ENCODE measurements at regions not wholly inside any gene's neighbourhood (a gene's known extent, or its start where the extent isn't known, plus 50 kb on each side); places are given as distances from the start of the nearest gene placed in this dataset.
"Not testable (repeated sequence)": the region's sequence is repeated elsewhere in the genome, so short reads cannot be mapped to it uniquely, and the experiment has no call there.

DNA sequence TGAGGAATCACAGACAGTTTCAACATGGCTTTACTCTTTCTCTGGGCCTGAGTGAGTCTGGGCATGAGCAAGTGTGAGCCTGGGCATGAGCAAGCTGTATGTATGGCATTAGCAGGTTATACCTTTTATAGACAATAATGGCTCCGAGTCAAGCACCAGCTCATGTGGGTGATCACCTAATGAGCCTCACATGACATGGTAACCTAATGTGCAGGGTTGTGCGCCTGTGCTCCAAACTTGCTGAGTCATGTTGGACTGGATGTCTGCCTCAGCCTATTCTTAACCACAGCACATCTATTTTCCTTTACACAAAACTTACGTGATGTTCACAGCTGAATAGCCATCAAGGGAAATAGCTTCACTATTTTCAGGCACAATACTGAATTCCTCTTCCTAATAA lies 236.2 kb upstream of the NRIP1 start:
- Mint-ChIP-seq H3K4me1 (ENCODE audit: low read depth) (peaks cover 2% of the 10 kb centered on the region), H3K36me3 (ENCODE audit: low read depth) (no peaks in the 10 kb centered on the region), H3K27ac (no peak overlapping the region), H3K9me3 (peaks cover 9% of the 10 kb centered on the region), H3K4me3 (no peak overlapping the region), H3K27me3 (peaks cover 10% of the 10 kb centered on the region)

DNA sequence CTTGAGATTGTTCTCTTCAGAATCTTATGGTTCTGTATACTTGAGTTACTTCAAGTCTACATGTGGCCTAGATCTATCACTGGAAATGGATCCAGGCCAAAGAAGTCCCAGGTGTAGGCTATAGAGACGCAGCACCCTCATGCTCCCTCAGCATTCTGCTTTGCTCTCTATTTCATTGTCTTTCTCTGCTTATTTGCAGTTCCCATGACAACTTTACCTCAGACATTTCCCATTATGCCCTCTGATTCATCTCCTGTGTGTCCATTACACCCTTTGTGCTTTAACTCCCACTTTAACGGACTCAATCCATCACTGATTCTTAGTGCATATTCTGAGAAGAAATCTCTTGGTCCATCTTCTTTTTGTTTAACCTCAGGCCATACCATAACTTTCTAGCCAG lies 236.9 kb upstream of the NRIP1 start:
- Mint-ChIP-seq H3K36me3 (ENCODE audit: low read depth) (no peaks in the 10 kb centered on the region), H3K27ac (no peak overlapping the region), H3K9me3 (peaks cover 9% of the 10 kb centered on the region), H3K27me3 (peaks cover 10% of the 10 kb centered on the region), H3K4me1 (ENCODE audit: low read depth) (peaks cover 2% of the 10 kb centered on the region), H3K4me3 (no peak overlapping the region)

DNA sequence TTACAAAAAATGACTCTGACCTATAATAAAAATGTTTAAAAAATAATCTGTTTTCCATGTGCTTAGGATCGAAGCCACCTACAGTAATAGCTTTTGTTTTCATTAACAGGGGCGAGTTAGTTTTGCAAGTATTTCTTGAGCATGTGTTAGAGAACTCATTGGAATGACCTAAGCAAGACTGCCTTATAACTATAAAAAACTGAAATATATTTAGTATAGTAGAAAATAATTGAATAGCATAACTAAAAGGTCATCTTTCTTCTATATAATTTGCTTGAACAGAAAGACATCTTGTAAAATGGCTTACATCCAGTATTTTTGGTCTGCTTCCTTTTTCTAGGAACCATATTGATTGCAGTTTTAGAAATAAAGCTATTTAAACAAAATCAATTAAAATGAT lies 241.5 kb upstream of the NRIP1 start:
- Mint-ChIP-seq H3K4me1 (ENCODE audit: low read depth) (no peaks in the 10 kb centered on the region), H3K9me3 (peaks cover 8% of the 10 kb centered on the region), H3K36me3 (ENCODE audit: low read depth) (no peaks in the 10 kb centered on the region), H3K4me3 (no peak overlapping the region), H3K27ac (no peak overlapping the region), H3K27me3 (peaks cover 10% of the 10 kb centered on the region)

DNA sequence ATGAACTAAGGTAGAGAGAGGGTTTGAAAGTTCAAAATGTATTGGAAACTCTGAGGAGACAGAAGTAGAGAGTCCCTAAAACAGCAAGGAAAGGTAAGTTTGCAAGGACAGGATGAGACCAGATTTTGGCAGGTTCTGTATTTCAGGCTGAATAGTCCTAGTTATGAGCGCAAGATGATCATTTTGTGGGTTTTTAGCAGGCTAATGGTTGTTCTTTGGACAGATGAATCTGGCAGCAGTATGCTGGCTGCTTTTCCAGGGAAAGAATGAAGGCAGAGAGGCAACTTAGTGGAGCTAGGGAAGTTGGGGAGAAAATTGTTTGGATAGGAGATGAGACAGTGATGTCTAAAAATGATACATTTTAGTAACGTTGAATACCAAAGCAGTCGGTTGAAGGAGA lies 243.5 kb upstream of the NRIP1 start:
- H3K27me3 Mint-ChIP-seq: peaks cover 6% of the 10 kb centered on the region
- H3K27ac Mint-ChIP-seq: no peak overlapping the region
- no peaks in the 10 kb centered on the region for H3K36me3 Mint-ChIP-seq (ENCODE audit: low read depth)
- H3K4me1 Mint-ChIP-seq (ENCODE audit: low read depth): no peaks in the 10 kb centered on the region
- H3K9me3 Mint-ChIP-seq: no peaks in the 10 kb centered on the region
- H3K4me3 Mint-ChIP-seq: no peak overlapping the region

DNA sequence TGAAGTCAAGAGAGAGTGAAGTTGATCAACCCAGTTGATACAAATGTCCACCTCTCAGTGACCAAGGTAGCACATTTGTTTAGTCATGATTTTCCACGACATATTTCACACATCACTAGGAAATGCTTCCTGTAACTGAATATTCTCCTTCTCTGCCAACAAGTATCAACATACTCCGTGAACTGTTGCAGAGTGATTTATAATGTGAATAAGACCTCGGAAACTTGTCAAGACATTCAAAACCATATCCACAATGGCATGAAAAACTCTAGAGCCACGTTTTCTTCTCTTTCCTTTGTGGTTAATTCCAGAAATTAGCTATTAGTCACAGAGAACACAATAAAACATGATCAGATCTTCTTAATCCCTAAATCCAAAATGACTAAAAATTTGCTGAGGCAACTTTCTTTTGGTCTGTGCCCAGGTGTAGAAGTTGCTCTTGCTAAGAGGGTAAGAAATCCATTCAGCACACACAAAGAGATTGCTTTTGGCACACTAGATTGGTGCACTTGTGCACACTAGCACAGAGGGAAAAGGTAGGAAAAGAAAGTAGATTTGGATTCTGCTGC lies 244.3 kb upstream of the NRIP1 start:
- H3K36me3 Mint-ChIP-seq (ENCODE audit: low read depth): no peaks in the 10 kb centered on the region

DNA sequence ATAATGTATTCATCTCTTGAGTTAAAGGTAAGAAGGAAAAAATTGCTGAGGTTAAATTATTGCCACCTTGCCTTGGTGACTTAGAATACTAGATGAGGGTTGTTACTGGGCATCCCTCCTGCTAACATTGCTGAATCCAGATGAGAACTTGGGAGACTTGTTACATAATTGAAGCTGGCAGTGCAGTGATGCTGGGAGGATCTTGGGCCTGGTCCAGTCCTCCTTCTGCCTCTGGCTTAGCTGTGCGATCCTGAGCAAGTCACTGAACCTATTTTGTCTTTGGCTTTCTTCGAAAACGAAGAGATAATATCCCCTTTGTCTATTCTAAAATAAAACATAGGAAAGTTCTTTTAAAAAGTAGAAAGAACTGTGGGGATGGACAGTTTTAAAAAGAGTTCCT lies 244.9 kb upstream of the NRIP1 start:
- Mint-ChIP-seq H3K9me3 (no peaks in the 10 kb centered on the region), H3K36me3 (ENCODE audit: low read depth) (no peaks in the 10 kb centered on the region), H3K27me3 (peaks cover 6% of the 10 kb centered on the region), H3K27ac (no peak overlapping the region), H3K4me1 (ENCODE audit: low read depth) (no peaks in the 10 kb centered on the region), H3K4me3 (no peak overlapping the region)

More for the DNA sequence above, 244.3 kb upstream of the NRIP1 start:
- Mint-ChIP-seq H3K4me1 (ENCODE audit: low read depth) (no peaks in the 10 kb centered on the region), H3K9me3 (no peaks in the 10 kb centered on the region), H3K27ac (no peak overlapping the region), H3K27me3 (peaks cover 6% of the 10 kb centered on the region), H3K4me3 (no peak overlapping the region)

DNA sequence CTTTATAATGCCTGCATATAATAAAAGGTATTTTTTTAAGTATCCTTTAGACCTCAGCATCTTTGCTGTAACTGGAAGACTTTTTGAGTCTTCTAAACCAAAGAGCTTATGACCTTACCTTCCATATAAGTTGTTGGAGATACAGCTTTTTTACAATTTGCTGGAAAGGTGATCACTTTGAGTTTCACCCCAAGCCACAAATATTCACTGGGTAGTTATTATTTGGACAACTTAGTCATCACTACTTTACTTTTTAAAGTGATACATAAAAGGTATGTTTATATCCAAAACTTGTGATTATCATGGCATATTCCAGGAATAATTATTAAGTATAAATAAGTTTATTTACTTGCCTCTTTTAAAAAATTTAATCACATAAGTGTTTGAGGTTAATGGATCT lies 246.7 kb upstream of the NRIP1 start:
- H3K36me3 Mint-ChIP-seq (ENCODE audit: low read depth): no peaks in the 10 kb centered on the region
- H3K4me3 Mint-ChIP-seq: no peak overlapping the region
- no peaks in the 10 kb centered on the region for H3K27me3 Mint-ChIP-seq
- H3K4me1 Mint-ChIP-seq (ENCODE audit: low read depth): no peaks in the 10 kb centered on the region
- H3K9me3 Mint-ChIP-seq: no peaks in the 10 kb centered on the region
- H3K27ac Mint-ChIP-seq: no peak overlapping the region

DNA sequence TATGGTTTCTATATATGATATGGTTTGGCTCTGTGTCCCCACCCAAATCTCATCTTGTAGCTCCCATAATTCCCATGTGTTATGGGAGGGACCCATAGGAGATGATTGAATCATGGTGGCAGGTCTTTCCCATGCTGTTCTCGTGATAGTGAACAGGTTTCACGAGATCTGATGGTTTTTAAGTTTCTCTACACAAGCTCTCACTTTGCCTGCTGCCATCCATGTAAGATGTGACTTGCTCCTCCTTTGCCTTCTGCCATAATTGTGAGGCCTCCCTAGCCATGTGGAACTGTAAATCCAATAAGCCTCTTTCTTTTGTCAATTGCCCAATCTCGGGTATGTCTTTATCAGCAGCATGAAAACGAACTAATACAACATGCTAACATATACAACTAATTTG lies 252.2 kb upstream of the NRIP1 start:
- H3K4me3 Mint-ChIP-seq; H3K27ac Mint-ChIP-seq; H3K9me3 Mint-ChIP-seq; H3K4me1 Mint-ChIP-seq (ENCODE audit: low read depth); H3K36me3 Mint-ChIP-seq (ENCODE audit: low read depth); H3K27me3 Mint-ChIP-seq: not testable (repeated sequence)

DNA sequence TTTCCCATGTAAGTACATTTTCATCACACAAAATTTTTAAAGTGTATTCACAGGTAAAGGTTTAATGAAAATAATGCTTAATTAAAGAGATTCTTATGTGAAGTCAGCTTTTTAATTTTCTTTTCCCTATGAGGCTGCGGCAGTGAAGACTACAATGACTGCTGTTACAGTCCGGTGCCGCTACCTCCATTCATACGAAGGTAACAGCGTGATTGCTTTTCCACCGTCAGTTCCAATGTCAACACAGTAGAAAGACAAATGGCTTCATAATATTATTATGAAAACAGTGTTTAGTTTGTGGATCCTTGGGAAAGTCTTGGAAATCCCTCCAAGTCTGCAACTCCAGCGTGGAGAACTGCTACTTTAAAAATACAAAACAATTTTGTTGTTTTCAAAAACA lies 254.9 kb upstream of the NRIP1 start:
- H3K9me3 Mint-ChIP-seq: peaks cover 4% of the 10 kb centered on the region
- no peaks in the 10 kb centered on the region for H3K36me3 Mint-ChIP-seq (ENCODE audit: low read depth)
- no peak overlapping the region for H3K27ac Mint-ChIP-seq
- H3K4me1 Mint-ChIP-seq (ENCODE audit: low read depth): no peaks in the 10 kb centered on the region
- no peak overlapping the region for H3K4me3 Mint-ChIP-seq
- peaks cover 7% of the 10 kb centered on the region for H3K27me3 Mint-ChIP-seq

DNA sequence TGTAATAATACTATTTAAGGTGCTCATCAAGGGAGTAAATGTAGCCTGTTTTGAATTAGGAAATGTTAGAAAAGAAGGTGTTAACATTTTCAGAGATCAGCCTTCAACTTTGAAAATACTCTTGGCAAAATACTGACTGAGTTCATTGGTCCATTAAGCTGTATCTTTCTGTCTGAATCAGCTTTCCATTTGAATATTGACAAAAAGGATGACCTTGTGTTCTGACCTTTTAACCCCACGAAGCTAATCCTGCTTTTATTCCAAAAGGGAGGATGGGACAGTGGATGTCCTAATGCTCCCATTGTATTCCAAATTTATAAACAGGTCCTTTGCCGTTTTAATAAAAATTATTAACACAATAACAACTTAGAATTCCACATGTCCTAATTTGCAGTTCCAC lies 259.7 kb upstream of the NRIP1 start:
- Mint-ChIP-seq H3K4me1 (ENCODE audit: low read depth) (no peaks in the 10 kb centered on the region), H3K4me3 (no peak overlapping the region), H3K9me3 (no peaks in the 10 kb centered on the region), H3K27ac (no peak overlapping the region), H3K36me3 (ENCODE audit: low read depth) (no peaks in the 10 kb centered on the region), H3K27me3 (no peaks in the 10 kb centered on the region)

DNA sequence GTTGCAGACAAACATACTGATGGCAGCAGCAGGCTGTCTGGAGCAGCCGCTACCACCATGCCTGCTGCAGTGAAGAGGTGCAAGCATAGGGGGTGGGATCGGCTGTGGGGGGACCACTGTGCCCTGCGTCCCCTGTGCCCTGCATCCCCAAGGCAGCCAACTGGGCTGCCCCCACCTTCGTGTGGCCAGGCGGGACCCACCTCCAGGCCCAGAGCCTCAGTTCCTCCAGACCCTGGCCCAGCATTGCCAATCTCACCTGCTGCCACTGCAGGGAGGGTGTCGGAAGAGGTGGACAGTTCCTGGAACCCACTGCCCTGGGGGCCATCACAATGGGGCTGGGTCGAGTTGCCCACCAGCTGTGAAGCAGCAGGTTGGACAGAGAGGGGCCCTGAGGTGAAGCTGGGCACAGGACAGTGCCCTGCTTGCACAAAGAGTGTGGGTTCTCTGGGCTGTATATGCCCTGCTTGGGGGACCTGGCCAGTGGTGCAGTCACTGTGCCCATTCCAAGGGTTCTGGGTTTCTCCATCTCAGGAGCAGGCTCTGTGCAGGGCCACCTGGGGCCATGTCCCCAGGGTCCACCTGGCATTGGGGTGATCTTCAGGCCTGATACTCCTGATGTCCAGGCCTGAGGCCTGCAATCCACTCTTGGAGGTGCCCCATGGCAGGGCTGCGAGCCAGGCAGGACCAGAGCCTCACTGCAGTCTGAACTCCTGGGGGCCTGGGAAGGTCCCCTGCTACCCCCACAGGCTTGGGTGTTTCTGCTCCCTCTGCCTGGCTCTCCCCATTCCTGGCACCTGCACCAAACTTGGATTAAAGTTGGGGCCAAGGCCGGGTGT lies 261.4 kb upstream of the NRIP1 start:
- Mint-ChIP-seq H3K27me3 (no peaks in the 10 kb centered on the region), H3K9me3 (no peaks in the 10 kb centered on the region), H3K4me3 (no peak overlapping the region), H3K4me1 (ENCODE audit: low read depth) (no peaks in the 10 kb centered on the region), H3K27ac (no peak overlapping the region), H3K36me3 (ENCODE audit: low read depth) (no peaks in the 10 kb centered on the region)

DNA sequence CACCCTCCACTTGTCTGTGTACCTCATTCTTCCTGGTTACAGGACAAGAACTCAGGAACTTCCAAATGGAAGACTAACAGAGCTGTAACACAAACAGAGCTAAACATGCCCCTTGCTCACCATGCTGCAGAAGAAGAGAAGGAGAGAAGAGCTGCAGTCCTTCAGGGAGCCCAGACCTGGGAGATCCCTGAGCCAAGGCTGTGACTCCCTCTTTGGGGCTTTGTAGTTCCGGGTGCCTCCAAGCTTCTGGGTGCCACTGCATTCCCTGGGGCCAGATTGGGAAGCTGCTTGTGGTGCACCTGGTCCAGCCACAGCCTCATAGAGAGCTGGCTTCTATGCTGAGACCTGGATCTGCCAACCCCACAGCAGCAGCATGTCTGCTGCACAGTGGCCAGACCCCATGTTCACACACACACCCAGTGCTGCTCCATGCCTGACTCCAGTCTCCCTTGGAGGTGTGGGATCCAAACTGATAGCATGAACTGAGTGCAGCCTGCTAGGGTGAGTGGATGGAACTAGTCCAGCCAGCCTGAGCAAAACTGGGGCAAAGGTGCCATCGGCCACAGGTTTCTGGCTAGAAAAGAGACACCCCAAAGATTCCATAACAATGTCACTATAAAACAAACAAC lies 263.0 kb upstream of the NRIP1 start:
- Mint-ChIP-seq H3K27me3 (no peaks in the 10 kb centered on the region), H3K4me3 (no peak overlapping the region), H3K36me3 (ENCODE audit: low read depth) (no peaks in the 10 kb centered on the region), H3K27ac (no peak overlapping the region), H3K9me3 (no peaks in the 10 kb centered on the region), H3K4me1 (ENCODE audit: low read depth) (no peaks in the 10 kb centered on the region)

DNA sequence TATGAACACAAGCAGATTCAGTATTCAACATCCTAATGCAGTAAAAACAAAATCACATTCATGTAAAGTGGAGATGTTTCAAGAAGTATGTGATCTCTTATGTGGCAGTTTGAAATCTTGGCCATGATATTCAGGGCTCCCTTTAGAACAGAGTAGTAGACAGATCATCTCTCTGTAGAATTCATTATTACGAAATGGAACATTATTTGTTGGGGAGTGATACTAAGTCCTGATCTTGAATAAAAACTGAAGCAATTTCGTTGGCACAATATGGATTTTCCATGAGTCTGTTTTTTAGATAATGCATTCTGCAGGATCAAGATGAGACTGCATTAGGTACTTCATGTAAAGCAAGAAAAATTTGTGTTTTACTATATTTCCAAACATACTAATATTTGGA lies 264.4 kb upstream of the NRIP1 start:
- Mint-ChIP-seq H3K4me3 (no peak overlapping the region), H3K36me3 (ENCODE audit: low read depth) (no peaks in the 10 kb centered on the region), H3K9me3 (no peaks in the 10 kb centered on the region), H3K27me3 (no peaks in the 10 kb centered on the region), H3K27ac (no peak overlapping the region), H3K4me1 (ENCODE audit: low read depth) (no peaks in the 10 kb centered on the region)

DNA sequence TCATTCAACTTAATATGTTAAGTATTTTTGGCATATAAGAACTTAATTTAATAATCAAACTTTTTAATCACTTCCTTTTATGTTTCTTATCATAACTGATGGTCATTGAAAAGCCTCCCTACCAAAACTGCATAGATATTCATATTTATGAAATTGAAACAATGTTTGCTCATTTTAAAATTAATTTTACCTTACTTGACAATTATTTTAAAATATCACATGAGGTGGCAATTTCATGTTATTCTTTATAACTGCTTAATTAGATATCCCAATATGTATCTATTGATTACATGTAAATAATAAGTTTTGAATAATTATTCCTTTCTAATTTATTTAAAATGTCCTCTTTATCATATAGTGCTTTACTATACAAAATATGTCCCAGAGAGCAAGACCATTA lies 266.1 kb upstream of the NRIP1 start:
- no peaks in the 10 kb centered on the region for H3K36me3 Mint-ChIP-seq (ENCODE audit: low read depth)
- no peaks in the 10 kb centered on the region for H3K4me1 Mint-ChIP-seq (ENCODE audit: low read depth)
- H3K27me3 Mint-ChIP-seq: no peaks in the 10 kb centered on the region
- no peak overlapping the region for H3K27ac Mint-ChIP-seq
- H3K4me3 Mint-ChIP-seq: no peak overlapping the region
- H3K9me3 Mint-ChIP-seq: no peaks in the 10 kb centered on the region

DNA sequence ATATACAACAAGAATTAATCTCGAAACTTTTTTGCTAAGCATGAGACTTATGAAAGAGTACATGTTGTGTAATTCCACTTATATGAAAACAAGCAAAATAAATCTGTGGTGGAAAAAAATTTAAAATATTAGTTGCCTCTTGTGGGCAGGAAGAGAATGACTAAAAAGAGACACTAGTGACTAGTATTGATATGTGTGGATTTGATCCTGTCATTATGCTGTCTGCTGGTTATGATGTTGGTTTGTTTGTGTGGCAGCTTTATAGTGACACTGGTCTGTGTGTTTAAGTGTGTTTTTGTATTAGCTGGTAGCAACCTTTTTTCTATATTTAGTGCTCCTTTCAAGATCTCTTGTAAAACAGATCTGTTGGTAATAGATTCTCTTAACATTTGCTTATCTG lies 267.8 kb upstream of the NRIP1 start:
- Mint-ChIP-seq H3K27ac (no peak overlapping the region), H3K27me3 (no peaks in the 10 kb centered on the region), H3K9me3 (no peaks in the 10 kb centered on the region), H3K36me3 (ENCODE audit: low read depth) (no peaks in the 10 kb centered on the region), H3K4me1 (ENCODE audit: low read depth) (no peaks in the 10 kb centered on the region), H3K4me3 (no peak overlapping the region)
